CD4-positive, alpha-beta T cell treated with Interleukin-15 for 1 hour (primary cell): ENCODE measurements at regions not wholly inside any gene's neighbourhood (a gene's known extent, or its start where the extent isn't known, plus 50 kb on each side); places are given as distances from the start of the nearest gene placed in this dataset.
"Not testable (repeated sequence)": the region's sequence is repeated elsewhere in the genome, so short reads cannot be mapped to it uniquely, and the experiment has no call there.

Experiments used
- DNase-seq: peaks from one replicate; pipeline ENCODE4 v3.0.0-alpha.2; 2020

GRCh38 chr7:101744588-101744987 is 72.8 kb upstream of the CUX1 start:
- DNase-seq = no peak

GRCh38 chr7:101746314-101746713 is 71.1 kb upstream of the CUX1 start:
- DNase-seq = no peak

- DNase-seq = no peak
Measured at GRCh38 chr7:101747053-101747878, 70.2 kb upstream of the CUX1 start.

DNA sequence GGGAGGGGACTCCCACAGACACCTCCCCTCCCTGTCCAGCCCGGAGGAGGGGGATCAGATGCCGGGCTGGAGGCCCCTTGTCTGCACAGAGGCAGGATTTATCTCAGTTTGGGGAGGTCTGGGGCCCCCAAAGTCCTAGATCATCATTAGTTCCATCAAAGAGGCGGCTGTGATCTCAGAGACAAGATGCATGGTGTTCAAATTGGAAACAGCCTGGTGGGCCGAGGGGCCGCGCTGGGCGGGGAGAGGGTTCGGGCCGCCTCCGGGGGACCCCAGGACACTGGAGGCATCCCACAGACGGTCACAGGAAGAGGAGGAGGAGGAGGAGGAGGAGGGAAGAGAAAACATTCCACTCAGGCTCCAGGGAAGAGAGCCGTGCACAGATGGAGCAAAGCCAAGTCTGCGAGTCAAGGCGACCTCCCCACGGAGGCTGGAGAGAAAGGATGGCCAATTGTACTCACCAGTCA is 69.5 kb upstream of the CUX1 start:
- no peak for DNase-seq

DNA sequence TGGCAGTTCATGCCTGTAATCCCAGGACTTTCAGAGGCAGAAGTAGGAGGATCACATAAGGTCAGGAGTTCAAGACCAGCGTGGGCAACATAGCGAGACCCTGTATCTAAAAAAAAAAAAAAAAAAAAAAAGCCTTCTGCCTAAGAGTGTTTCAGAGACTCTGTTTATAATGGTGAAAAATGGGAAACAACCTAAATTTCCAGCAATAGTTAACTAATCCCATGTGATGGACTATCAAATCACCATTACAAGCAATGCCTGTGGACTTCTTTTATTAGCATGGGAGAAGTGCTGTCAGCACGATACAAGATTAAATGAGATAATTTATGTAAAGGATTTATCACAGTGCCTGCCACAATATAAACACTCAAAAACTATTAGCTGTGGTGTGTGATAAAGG is 67.5 kb upstream of the CUX1 start:
- DNase-seq = no peak

- DNase-seq = no peak
Measured at GRCh38 chr7:101753316-101753715, 64.1 kb upstream of the CUX1 start.

GRCh38 chr7:101754424-101755159 is 62.8 kb upstream of the CUX1 start:
- no peak for DNase-seq

GRCh38 chr7:101757879-101758278 is 59.5 kb upstream of the CUX1 start:
- DNase-seq = no peak

- not testable (repeated sequence) for DNase-seq
Measured at GRCh38 chr7:101758519-101758918, 58.9 kb upstream of the CUX1 start.

GRCh38 chr7:101764221-101764620 is 53.2 kb upstream of the CUX1 start:
- no peak for DNase-seq

DNA sequence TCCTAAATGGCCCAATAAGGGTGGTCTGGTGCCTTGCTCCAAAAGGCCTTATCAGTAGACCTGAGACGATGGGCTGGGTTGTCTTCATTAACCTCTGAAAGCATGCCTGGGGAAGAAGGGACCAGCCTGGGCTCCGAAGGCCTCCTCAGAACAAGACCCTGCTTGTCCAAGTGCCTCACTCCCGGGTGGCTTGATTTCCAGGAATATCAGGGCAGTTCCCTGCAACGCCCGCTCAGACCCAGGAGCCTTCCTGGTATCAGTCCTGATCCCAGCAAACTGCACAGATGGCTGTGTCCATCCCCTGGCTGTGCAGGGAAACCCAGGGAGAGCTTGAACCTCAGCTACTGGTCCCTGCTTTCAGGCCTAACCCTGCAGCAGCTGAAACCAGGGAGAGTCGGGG is 49.9 kb upstream of the CUX1 start:
- no peak for DNase-seq
